Activated CD8-positive, alpha-beta T cell treated with anti-CD3 and anti-CD28 coated beads, Interleukin-2, amount 10 ng/mL, durations not matched to agents 7 days and 5 days (primary cell): ENCODE measurements at regions not wholly inside any gene's neighbourhood (a gene's known extent, or its start where the extent isn't known, plus 50 kb on each side); places are given as distances from the start of the nearest gene placed in this dataset.

Experiments
- ATAC-seq: fragments of 150-1000 bp; cut with Tn5 transposase; one replicate; pipeline ENCODE4 v1.10.0; 2021; ENCODE audit warnings: moderate library complexity
- CTCF ChIA-PET: fragments of 350-600 bp; sonication (Branson Sonifier 250); formaldehyde crosslinking; loops from one replicate; lab custom pipeline; 2021; ENCODE audit warnings: antibody characterized with exemption; lab: Charles Lee
- POLR2A ChIA-PET: fragments of 350-600 bp; sonication (Branson Sonifier 250); formaldehyde crosslinking; loops from one replicate; lab custom pipeline; 2021; ENCODE audit warnings: antibody characterized with exemption; lab: Charles Lee
- DNase-seq: peaks from one replicate; pipeline ENCODE4 v3.0.0-alpha.2; 2020
- H3K27ac Mint-ChIP-seq: one replicate; pipeline ENCODE4 v1.8.0; 2021; ENCODE audit warnings: mild to moderate bottlenecking, mixed read lengths
- H3K27me3 Mint-ChIP-seq: one replicate; pipeline ENCODE4 v1.8.0; 2021; ENCODE audit warnings: low read depth, mixed read lengths
- H3K36me3 Mint-ChIP-seq: one replicate; pipeline ENCODE4 v1.8.0; 2021; ENCODE audit warnings: low read depth, mixed read lengths
- H3K4me1 Mint-ChIP-seq: one replicate; pipeline ENCODE4 v1.8.0; 2021; ENCODE audit warnings: low read depth, mixed read lengths
- H3K4me3 Mint-ChIP-seq: one replicate; pipeline ENCODE4 v1.8.0; 2021; ENCODE audit warnings: mild to moderate bottlenecking, mixed read lengths
- H3K9me3 Mint-ChIP-seq: one replicate; pipeline ENCODE4 v1.8.0; 2022; ENCODE audit warnings: mixed read lengths; ENCODE audit not compliant: insufficient read depth

- no peak for DNase-seq
- no peak overlapping the region for H3K27ac Mint-ChIP-seq
- no peaks in the 10 kb centered on the region for H3K4me1 Mint-ChIP-seq
Measured at GRCh38 chr6:62528894-62529526, 243.0 kb upstream of the KHDRBS2 start.

GRCh38 chr6:62523630-62524029 lies 237.6 kb upstream of the KHDRBS2 start:
- no peak overlapping the region for H3K27ac Mint-ChIP-seq
- H3K27me3 Mint-ChIP-seq: no peaks in the 10 kb centered on the region
- ChIA-PET CTCF (no interaction called here), POLR2A (no interaction called here)
- ATAC-seq: no peak
- no peaks in the 10 kb centered on the region for H3K9me3 Mint-ChIP-seq
- no peak overlapping the region for H3K4me3 Mint-ChIP-seq
- no peaks in the 10 kb centered on the region for H3K4me1 Mint-ChIP-seq
- H3K36me3 Mint-ChIP-seq: no peaks in the 10 kb centered on the region
- no peak for DNase-seq

More at GRCh38 chr6:62528894-62529526, 243.0 kb upstream of the KHDRBS2 start:
- ATAC-seq: no peak
- ChIA-PET CTCF (no interaction called here), POLR2A (no interaction called here)
- no peak overlapping the region for H3K4me3 Mint-ChIP-seq
- no peaks in the 10 kb centered on the region for H3K27me3 Mint-ChIP-seq
- no peaks in the 10 kb centered on the region for H3K36me3 Mint-ChIP-seq
- H3K9me3 Mint-ChIP-seq: peaks cover 7% of the 10 kb centered on the region

GRCh38 chr6:62519574-62519973 lies 233.5 kb upstream of the KHDRBS2 start:
- Mint-ChIP-seq H3K27ac (no peak overlapping the region), H3K9me3 (peaks cover 5% of the 10 kb centered on the region), H3K27me3 (no peaks in the 10 kb centered on the region), H3K4me3 (no peak overlapping the region), H3K36me3 (no peaks in the 10 kb centered on the region), H3K4me1 (no peaks in the 10 kb centered on the region)
- DNase-seq: no peak
- no peak for ATAC-seq
- CTCF ChIA-PET: no interaction called here
- POLR2A ChIA-PET: no interaction called here

GRCh38 chr6:62516291-62517141 lies 230.5 kb upstream of the KHDRBS2 start:
- DNase-seq (no peak), ATAC-seq (no peak)
- Mint-ChIP-seq H3K4me3 (no peak overlapping the region), H3K27ac (no peak overlapping the region), H3K9me3 (peaks cover 8% of the 10 kb centered on the region), H3K27me3 (no peaks in the 10 kb centered on the region), H3K36me3 (no peaks in the 10 kb centered on the region), H3K4me1 (no peaks in the 10 kb centered on the region)
- POLR2A ChIA-PET: no interaction called here
- CTCF ChIA-PET: no interaction called here

GRCh38 chr6:62492192-62492822 lies 206.3 kb upstream of the KHDRBS2 start:
- no peak overlapping the region for H3K4me3 Mint-ChIP-seq
- CTCF ChIA-PET: no interaction called here

GRCh38 chr6:62480544-62480943 lies 194.5 kb upstream of the KHDRBS2 start:
- POLR2A ChIA-PET: no interaction called here
- DNase-seq (no peak), ATAC-seq (no peak)
- Mint-ChIP-seq H3K27me3 (no peaks in the 10 kb centered on the region), H3K4me1 (no peaks in the 10 kb centered on the region), H3K27ac (no peak overlapping the region), H3K36me3 (no peaks in the 10 kb centered on the region), H3K9me3 (peaks cover 4% of the 10 kb centered on the region), H3K4me3 (no peak overlapping the region)
- CTCF ChIA-PET: no interaction called here

More at GRCh38 chr6:62492192-62492822, 206.3 kb upstream of the KHDRBS2 start:
- Mint-ChIP-seq H3K36me3 (no peaks in the 10 kb centered on the region), H3K9me3 (peaks cover 27% of the 10 kb centered on the region), H3K4me1 (no peaks in the 10 kb centered on the region), H3K27me3 (no peaks in the 10 kb centered on the region), H3K27ac (no peak overlapping the region)
- DNase-seq (no peak), ATAC-seq (no peak)
- POLR2A ChIA-PET: no interaction called here

GRCh38 chr6:62479697-62480220 lies 193.7 kb upstream of the KHDRBS2 start:
- Mint-ChIP-seq H3K27me3 (no peaks in the 10 kb centered on the region), H3K36me3 (no peaks in the 10 kb centered on the region), H3K9me3 (peaks cover 4% of the 10 kb centered on the region), H3K4me1 (no peaks in the 10 kb centered on the region), H3K27ac (no peak overlapping the region), H3K4me3 (no peak overlapping the region)
- ChIA-PET CTCF (no interaction called here), POLR2A (no interaction called here)
- ATAC-seq: no peak
- DNase-seq: no peak

- POLR2A ChIA-PET: no interaction called here
- DNase-seq (no peak), ATAC-seq (no peak)
- H3K27me3 Mint-ChIP-seq: no peaks in the 10 kb centered on the region
- no peaks in the 10 kb centered on the region for H3K4me1 Mint-ChIP-seq
- no peak overlapping the region for H3K4me3 Mint-ChIP-seq
- no peaks in the 10 kb centered on the region for H3K36me3 Mint-ChIP-seq
- no peaks in the 10 kb centered on the region for H3K9me3 Mint-ChIP-seq
- CTCF ChIA-PET: no interaction called here
- H3K27ac Mint-ChIP-seq: no peak overlapping the region
Measured at GRCh38 chr6:62474793-62475192, 188.8 kb upstream of the KHDRBS2 start.

- CTCF ChIA-PET: no interaction called here
- POLR2A ChIA-PET: no interaction called here
Measured at GRCh38 chr6:62466607-62467006, 180.6 kb upstream of the KHDRBS2 start.

GRCh38 chr6:62465206-62465605 lies 179.2 kb upstream of the KHDRBS2 start:
- ChIA-PET CTCF (no interaction called here), POLR2A (no interaction called here)
- Mint-ChIP-seq H3K9me3 (peaks cover 6% of the 10 kb centered on the region), H3K36me3 (no peaks in the 10 kb centered on the region), H3K4me3 (no peak overlapping the region), H3K27me3 (no peaks in the 10 kb centered on the region), H3K4me1 (no peaks in the 10 kb centered on the region), H3K27ac (no peak overlapping the region)
- DNase-seq (no peak), ATAC-seq (no peak)

More at GRCh38 chr6:62466607-62467006, 180.6 kb upstream of the KHDRBS2 start:
- ATAC-seq (no peak), DNase-seq (no peak)
- Mint-ChIP-seq H3K36me3 (no peaks in the 10 kb centered on the region), H3K9me3 (peaks cover 6% of the 10 kb centered on the region), H3K4me1 (no peaks in the 10 kb centered on the region), H3K4me3 (no peak overlapping the region), H3K27ac (no peak overlapping the region), H3K27me3 (no peaks in the 10 kb centered on the region)

- ChIA-PET CTCF (no interaction called here), POLR2A (no interaction called here)
- ATAC-seq: no peak
- Mint-ChIP-seq H3K4me1 (no peaks in the 10 kb centered on the region), H3K4me3 (no peak overlapping the region), H3K9me3 (peaks cover 4% of the 10 kb centered on the region), H3K27me3 (no peaks in the 10 kb centered on the region), H3K27ac (no peak overlapping the region), H3K36me3 (no peaks in the 10 kb centered on the region)
- no peak for DNase-seq
Measured at GRCh38 chr6:62452586-62452985, 166.6 kb upstream of the KHDRBS2 start.
